ENCODE measurements at regions not wholly inside any gene's neighbourhood (a gene's known extent, or its start where the extent isn't known, plus 50 kb on each side); places are given as distances from the start of the nearest gene placed in this dataset.

GRCh38 chr6:170102038-170102437, 188.8 kb downstream of the DLL1 start:
- in situ Hi-C loops (cut with HindIII; ENCODE audit: low pct_unique_long_range_greater_than_20kb, low sequenced_read_pairs): no loop called here

GRCh38 chr6:170101281-170102035, 189.4 kb downstream of the DLL1 start:
- DNase-seq (ENCODE audit: low read depth, low spot score): no peak
- in situ Hi-C loops (cut with HindIII; ENCODE audit: low pct_unique_long_range_greater_than_20kb, low sequenced_read_pairs): no loop called here

More at GRCh38 chr6:170102038-170102437, 188.8 kb downstream of the DLL1 start:
- no peak for DNase-seq (ENCODE audit: low read depth, low spot score)

GRCh38 chr6:170100046-170100445, 190.8 kb downstream of the DLL1 start:
- DNase-seq (ENCODE audit: low read depth, low spot score): no peak
- in situ Hi-C loops (cut with HindIII; ENCODE audit: low pct_unique_long_range_greater_than_20kb, low sequenced_read_pairs): no loop called here

- in situ Hi-C loops (cut with HindIII; ENCODE audit: low pct_unique_long_range_greater_than_20kb, low sequenced_read_pairs): no loop called here
- no peak for DNase-seq (ENCODE audit: low read depth, low spot score)
Measured at GRCh38 chr6:170099387-170099786, 191.5 kb downstream of the DLL1 start.

DNA sequence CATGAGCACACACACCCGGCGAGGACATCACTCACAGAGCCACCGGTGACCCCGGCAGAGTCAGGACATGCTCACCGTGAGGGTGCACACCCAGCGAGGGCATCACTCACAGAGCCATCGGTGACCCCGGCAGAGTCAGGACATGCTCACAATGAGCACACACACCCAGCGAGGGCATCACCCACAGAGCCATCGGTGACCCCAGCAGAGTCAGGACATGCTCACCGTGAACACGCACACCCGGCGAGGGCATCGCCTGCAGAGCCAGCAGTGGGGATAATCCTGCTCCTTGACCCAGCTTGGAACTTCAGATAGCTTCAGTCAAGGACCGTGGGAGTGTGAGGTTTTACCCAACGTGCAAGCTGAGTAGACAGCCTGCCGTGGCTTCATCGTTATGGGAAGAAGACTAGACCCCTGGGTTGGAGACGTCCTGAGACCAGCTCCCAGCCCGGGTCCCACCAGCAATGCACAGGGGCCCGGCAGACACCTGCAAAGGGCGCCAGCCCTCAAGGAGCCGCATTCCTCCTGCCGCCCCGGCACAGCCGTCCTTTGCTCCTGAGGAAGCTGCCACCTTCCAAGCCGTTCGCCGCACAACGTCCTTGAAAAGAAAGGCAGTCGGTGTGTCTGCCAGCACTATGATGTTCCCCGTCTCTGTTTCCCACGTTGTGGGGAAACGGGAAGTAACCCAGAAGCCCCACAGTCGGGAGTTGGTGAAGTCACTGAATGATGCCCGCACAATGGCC, 192.3 kb downstream of the DLL1 start:
- in situ Hi-C loops (cut with HindIII; ENCODE audit: low pct_unique_long_range_greater_than_20kb, low sequenced_read_pairs): no loop called here
- DNase-seq (ENCODE audit: low read depth, low spot score): no peak

DNA sequence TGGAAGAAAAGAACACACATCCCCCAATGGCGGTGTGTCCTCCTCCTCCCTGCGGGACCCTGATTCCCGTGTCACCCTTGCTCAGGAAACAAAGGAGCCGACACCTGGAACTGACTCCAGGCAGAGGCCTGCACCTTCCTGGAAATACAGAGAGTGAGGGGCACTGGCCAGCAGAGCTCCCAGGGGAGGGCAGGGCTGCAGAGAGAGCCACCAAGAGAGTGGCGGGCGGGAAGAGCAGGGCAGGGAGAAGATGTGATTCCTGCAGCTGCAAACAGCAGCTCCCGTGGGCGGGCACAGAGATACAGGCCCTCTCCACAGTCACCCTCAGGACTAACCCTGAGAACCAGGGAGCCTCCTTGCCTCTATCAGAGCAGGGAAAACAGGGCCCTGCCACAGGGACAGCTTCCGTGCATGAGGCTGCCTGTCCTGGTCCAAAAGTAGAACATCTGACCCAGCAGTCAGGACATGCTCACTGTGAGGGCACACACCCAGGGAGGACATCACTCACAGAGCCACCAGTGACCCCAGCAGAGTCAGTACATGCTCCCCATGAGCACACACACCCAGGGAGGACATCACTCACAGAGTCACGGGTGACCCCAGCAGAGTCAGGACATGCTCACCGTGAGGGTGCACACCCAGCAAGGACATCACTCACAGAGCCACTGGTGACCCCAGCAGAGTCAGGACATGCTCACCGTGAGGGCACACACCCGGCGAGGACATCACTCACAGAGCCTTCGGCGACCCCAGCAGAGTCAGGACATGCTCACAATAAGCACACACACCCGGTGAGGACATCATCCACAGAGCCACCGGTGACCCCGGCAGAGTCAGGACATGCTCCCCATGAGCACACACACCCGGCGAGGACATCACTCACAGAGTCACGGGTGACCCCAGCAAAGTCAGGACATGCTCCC, 193.1 kb downstream of the DLL1 start:
- no peak for DNase-seq (ENCODE audit: low read depth, low spot score)
- in situ Hi-C loops (cut with HindIII; ENCODE audit: low pct_unique_long_range_greater_than_20kb, low sequenced_read_pairs): no loop called here

DNA sequence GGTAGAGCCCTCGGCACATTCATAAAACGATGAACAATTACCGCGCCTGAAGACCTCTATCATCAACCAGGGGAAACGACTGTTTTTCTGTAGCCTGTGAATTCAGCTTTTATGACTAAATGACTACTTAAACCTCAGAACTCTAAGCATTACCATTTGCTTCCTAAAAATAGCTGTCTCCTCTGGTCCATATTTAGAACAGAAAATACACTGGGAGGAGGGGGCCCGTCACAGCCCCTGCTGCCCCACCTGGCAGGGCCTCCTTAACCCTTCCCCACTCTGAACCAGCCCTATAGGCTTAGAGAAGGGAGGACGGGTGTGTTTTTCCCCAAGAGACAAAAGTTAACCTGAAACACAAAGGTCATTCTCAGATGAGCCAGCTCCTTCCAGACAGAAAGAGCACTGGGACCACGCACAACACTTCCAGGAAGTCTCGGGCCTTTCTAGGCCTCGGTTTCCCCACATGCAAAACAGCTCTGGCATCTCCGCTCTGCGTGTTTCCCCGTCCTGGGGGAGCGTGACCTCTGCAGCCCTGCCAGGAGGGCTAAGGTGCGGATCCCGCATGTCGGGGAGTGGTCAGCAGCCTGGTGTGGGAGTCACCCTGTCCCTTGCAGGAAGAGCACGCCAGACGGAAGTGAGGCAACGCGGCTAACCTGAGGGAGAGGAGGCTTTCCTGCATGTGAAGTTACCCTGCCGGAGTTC, 193.9 kb downstream of the DLL1 start:
- DNase-seq (ENCODE audit: low read depth, low spot score): no peak
- in situ Hi-C loops (cut with HindIII; ENCODE audit: low pct_unique_long_range_greater_than_20kb, low sequenced_read_pairs): no loop called here

- no peak for DNase-seq (ENCODE audit: low read depth, low spot score)
Measured at GRCh38 chr6:170096191-170096802, 194.6 kb downstream of the DLL1 start.

GRCh38 chr6:170095273-170095981, 195.5 kb downstream of the DLL1 start:
- in situ Hi-C loops (cut with HindIII; ENCODE audit: low pct_unique_long_range_greater_than_20kb, low sequenced_read_pairs): no loop called here
- DNase-seq (ENCODE audit: low read depth, low spot score): no peak

More at GRCh38 chr6:170096191-170096802, 194.6 kb downstream of the DLL1 start:
- in situ Hi-C loops (cut with HindIII; ENCODE audit: low pct_unique_long_range_greater_than_20kb, low sequenced_read_pairs): no loop called here

GRCh38 chr6:170094686-170095272, 196.1 kb downstream of the DLL1 start:
- in situ Hi-C loops (cut with HindIII; ENCODE audit: low pct_unique_long_range_greater_than_20kb, low sequenced_read_pairs): no loop called here
- DNase-seq (ENCODE audit: low read depth, low spot score): no peak

DNA sequence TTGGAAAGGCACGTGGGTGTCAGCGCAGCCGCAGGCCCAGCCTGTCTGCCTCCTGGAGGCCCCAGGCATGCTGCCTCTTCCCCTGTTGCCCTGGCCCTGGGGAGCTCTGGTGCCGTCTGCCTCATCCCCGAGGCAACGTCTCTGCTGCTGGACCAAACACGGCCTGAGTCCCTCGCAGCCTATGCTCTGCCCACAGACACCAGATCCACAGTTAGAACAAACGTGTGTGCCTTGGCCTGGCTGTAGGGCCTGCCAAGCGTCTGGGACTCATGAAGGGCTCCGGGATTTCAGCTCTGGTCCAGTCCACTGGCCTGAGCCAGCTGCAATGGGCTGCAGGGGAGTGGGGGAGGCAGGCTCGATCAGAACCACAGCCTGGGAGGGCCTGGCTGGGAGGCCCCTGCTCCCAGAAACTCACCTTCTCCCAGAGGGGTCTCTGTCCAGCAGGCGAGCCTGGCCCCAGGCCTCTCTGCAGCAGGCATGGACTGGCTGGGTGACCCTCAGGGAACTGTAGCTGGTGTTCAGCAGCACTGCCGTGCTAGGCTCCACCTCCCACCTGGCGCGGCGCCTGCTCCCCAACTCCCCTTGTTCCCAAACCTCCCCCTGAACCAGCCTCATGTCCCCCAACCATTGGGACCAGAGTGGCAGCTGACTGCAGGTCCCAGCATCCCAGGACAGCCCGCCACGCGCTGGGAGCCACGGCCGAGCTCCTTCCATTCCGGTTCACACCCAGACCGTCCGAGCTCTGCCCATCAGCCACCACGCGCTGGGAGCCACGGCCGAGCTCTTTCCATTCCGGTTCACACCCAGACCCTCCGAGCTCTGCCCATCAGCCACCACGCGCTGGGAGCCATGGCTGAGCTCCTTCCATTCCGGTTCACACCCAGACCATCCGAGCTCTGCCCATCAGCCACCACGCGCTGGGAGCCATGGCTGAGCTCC, 197.0 kb downstream of the DLL1 start:
- in situ Hi-C loops (cut with HindIII; ENCODE audit: low pct_unique_long_range_greater_than_20kb, low sequenced_read_pairs): no loop called here
- DNase-seq (ENCODE audit: low read depth, low spot score): no peak

DNA sequence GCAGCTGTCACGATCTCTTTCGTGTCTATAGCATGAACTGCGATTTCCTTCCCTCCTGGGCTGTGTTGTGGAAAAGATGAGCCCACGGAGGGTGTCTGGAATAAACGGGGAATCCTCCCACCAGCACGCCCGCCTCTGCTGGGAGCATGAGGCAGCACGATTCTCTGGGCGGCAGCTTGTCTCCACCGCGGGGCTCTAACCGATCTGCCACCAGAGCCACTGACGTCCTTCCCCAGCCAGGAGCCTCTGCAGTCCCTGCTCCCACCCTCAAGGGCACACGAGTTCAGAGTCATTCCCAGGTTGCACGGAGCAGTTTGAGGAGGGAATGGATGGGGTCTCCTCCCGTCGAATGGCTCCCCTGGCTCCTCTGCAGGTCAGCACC, 197.6 kb downstream of the DLL1 start:
- in situ Hi-C loops (cut with HindIII; ENCODE audit: low pct_unique_long_range_greater_than_20kb, low sequenced_read_pairs): no loop called here
- no peak for DNase-seq (ENCODE audit: low read depth, low spot score)

DNA sequence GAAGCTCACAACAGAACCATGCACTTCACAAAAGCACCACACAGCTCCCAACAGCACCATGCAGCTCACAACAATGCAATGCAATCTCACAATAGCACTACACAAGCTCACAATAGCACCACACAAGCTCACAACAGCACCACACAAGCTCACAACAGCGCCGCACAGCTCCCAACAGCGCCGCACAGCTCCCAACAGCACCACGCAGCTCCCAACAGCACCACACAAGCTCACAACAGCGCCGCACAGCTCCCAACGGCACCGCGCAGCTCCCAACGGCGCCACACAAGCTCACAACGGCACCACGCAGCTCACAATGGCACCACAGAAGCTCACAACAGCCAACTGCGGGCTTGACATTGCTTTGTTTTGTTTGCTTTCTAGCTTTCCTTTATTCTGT, 198.1 kb downstream of the DLL1 start:
- in situ Hi-C loops (cut with HindIII; ENCODE audit: low pct_unique_long_range_greater_than_20kb, low sequenced_read_pairs): no loop called here
- DNase-seq (ENCODE audit: low read depth, low spot score): no peak

- DNase-seq (ENCODE audit: low read depth, low spot score): no peak
- in situ Hi-C loops (cut with HindIII; ENCODE audit: low pct_unique_long_range_greater_than_20kb, low sequenced_read_pairs): no loop called here
Measured at GRCh38 chr6:170091639-170092579, 199.0 kb downstream of the DLL1 start.

Data from SK-MEL-5 (cell line).